NT2/D1 (cell line): ENCODE measurements at regions not wholly inside any gene's neighbourhood (a gene's known extent, or its start where the extent isn't known, plus 50 kb on each side); places are given as distances from the start of the nearest gene placed in this dataset.
"Not testable (repeated sequence)": the region's sequence is repeated elsewhere in the genome, so short reads cannot be mapped to it uniquely, and the experiment has no call there.

ENCODE experiments used
- DNase-seq: peaks from one replicate; pipeline ENCODE4 v3.0.0-alpha.2; 2011; ENCODE audit warnings: low read depth, low spot score
- H3K27me3 ChIP-seq: 2 replicates; pipeline ENCODE4 v1.6.0; 2011; ENCODE audit warnings: mild to moderate bottlenecking; ENCODE audit not compliant: insufficient read length, insufficient read depth
- H3K36me3 ChIP-seq: 2 replicates; pipeline ENCODE4 v1.6.1; 2011; ENCODE audit warnings: mild to moderate bottlenecking, low read length, mixed read lengths; ENCODE audit not compliant: insufficient read depth, insufficient read length
- H3K4me1 ChIP-seq: 2 replicates; pipeline ENCODE4 v1.5.1; 2011; ENCODE audit not compliant: insufficient read depth, insufficient read length
- H3K4me3 ChIP-seq: 2 replicates; pipeline ENCODE4 v1.5.1; 2011; ENCODE audit warnings: low read depth; ENCODE audit not compliant: insufficient read length
- H3K9ac ChIP-seq: 2 replicates; pipeline ENCODE4 v1.6.0; 2011; ENCODE audit warnings: low read depth; ENCODE audit not compliant: insufficient read length
- H3K9me3 ChIP-seq: 2 replicates; pipeline ENCODE4 v1.5.1; 2011; ENCODE audit warnings: mild to moderate bottlenecking, low read length; ENCODE audit not compliant: insufficient read depth
- SUZ12 ChIP-seq: IDR thresholded peaks from 2 replicates; pipeline ENCODE4 v1.6.1; 2011; ENCODE audit not compliant: insufficient read length, insufficient read depth; ENCODE audit errors: extremely low read depth
- YY1 ChIP-seq: IDR thresholded peaks from 2 replicates; pipeline ENCODE4 v1.6.1; 2011; ENCODE audit not compliant: insufficient read length, insufficient read depth
- ZNF274 ChIP-seq: IDR thresholded peaks from 2 replicates; pipeline ENCODE4 v1.6.1; 2011; ENCODE audit warnings: mild to moderate bottlenecking, low read depth, low read length

DNA sequence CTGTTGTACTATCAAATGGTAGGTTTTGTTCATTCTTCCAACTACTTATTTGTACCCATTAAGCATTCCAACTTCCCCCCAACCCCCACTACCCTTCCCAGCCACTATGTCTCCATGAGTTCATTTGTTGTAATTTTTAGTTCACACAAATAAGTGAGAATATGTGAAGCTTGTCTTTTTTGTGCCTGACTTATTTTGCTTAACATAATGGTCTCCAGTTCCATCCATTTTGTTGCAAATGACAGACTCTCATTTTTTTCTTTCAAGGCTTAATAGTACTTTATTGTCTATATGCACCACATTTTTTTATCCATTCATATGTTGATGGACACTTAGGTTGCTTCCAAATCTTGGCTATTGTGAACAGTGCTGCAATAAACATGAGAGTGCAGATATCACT is 86.2 kb downstream of the ALG10B start:
- no peak for TF ChIP-seq YY1
- no peak for TF ChIP-seq SUZ12
- TF ChIP-seq ZNF274, result no peak
- no peaks in the 10 kb centered on the region for H3K36me3 ChIP-seq
- H3K9ac ChIP-seq, result no peak overlapping the region
- no peak for DNase-seq
- peaks cover 6% of the 10 kb centered on the region for H3K9me3 ChIP-seq
- no peaks in the 10 kb centered on the region for H3K27me3 ChIP-seq
- H3K4me1 ChIP-seq, result no peaks in the 10 kb centered on the region
- no peak overlapping the region for H3K4me3 ChIP-seq

DNA sequence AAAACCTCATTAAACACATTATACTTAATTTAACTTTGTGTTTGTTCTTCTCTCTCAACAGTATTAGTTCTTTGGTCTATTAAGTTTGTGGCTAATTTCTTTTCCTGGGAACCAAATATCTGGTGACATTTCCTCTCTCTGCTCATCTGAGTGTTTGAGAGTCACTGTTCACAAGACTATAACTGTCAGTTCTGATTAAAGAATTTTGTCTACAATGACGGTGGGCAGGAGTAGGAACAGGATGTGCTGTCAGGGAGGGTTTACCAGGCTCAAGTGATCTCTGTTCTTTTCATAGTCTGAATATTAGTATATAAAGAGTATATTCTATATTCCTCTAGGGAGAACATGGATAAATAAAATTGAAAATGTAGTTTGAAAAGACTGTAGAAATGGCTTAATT is 92.9 kb downstream of the ALG10B start:
- Histone ChIP-seq H3K27me3 (no peaks in the 10 kb centered on the region), H3K9me3 (no peaks in the 10 kb centered on the region; the same call in 1 of the 2 replicates), H3K4me1 (no peaks in the 10 kb centered on the region), H3K9ac (no peak overlapping the region), H3K36me3 (no peaks in the 10 kb centered on the region), H3K4me3 (no peak overlapping the region)
- DNase-seq, result no peak
- TF ChIP-seq ZNF274, result no peak
- no peak for TF ChIP-seq YY1
- no peak for TF ChIP-seq SUZ12

DNA sequence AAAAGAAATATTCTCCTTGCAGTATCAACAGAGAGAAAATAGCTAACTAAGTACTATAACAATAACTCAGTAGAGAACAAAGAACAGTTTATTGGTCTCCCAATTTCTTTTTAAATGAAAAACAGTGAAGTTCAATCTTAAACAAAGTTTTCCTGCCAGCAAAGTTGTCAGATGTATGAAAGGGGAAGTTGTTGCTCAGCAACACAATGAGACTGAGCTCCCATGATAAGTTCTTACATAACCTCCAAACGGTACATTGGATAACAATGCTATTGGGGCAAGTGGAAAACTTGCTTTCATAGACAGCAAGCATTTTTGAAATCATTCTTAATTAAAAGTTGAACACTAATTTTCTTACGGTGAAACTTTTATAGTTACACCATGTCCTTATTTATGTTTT is 94.9 kb downstream of the ALG10B start:
- H3K36me3 ChIP-seq, result no peaks in the 10 kb centered on the region
- no peak overlapping the region for H3K9ac ChIP-seq
- DNase-seq, result no peak
- H3K27me3 ChIP-seq, result no peaks in the 10 kb centered on the region
- H3K4me3 ChIP-seq, result no peak overlapping the region
- TF ChIP-seq ZNF274 (no peak), SUZ12 (no peak), YY1 (no peak)
- no peaks in the 10 kb centered on the region for H3K9me3 ChIP-seq
- no peaks in the 10 kb centered on the region for H3K4me1 ChIP-seq

DNA sequence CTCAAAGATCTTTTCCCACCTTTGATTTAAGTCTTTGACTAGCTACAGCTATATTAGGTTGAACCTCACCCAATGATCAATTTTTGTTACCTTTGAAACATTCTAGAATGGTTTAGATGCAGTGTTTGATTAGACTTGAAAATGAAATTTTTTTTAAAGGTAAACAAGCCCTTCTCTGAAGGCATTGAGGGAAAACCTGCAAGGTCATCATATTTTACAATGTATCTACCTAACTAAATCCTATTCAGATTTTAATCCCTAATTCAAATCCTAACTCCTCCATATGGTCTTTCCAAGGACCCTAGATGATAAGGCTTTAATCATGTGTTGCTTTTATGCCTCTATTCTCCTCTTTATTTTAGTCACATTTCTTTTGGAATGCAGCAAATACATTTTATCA is 95.4 kb downstream of the ALG10B start:
- no peak for DNase-seq
- Histone ChIP-seq H3K4me3 (no peak overlapping the region), H3K27me3 (no peaks in the 10 kb centered on the region), H3K9ac (no peak overlapping the region), H3K36me3 (no peaks in the 10 kb centered on the region), H3K4me1 (no peaks in the 10 kb centered on the region), H3K9me3 (no peaks in the 10 kb centered on the region)
- no peak for TF ChIP-seq SUZ12

GRCh38 chr12:38417101-38417500 is 100.5 kb downstream of the ALG10B start:
- no peak for DNase-seq
- H3K4me1 ChIP-seq, result no peaks in the 10 kb centered on the region

DNA sequence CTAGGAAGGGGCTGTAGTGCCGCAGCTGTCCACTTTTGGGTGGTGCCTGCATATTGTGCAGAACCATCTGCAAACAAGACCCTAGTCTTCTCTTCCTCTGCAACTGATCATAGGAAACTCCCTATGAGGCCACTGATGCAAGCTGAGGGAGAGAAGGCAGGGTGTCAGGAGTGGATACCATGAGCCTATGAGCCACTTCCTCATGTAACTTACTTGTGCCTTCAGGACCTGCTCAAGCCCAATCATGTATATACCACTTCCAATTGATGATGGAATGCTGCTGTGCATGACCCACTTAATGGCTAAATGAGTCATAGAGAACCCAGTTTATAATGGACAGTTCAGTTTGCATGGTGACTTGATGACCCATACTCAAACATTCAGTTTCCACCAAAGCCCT is 107.9 kb downstream of the ALG10B start:
- TF ChIP-seq YY1 (no peak), ZNF274 (no peak), SUZ12 (no peak)
- no peak for DNase-seq
- no peaks in the 10 kb centered on the region for H3K4me1 ChIP-seq

More at GRCh38 chr12:38417101-38417500, 100.5 kb downstream of the ALG10B start:
- H3K27me3 ChIP-seq, result no peaks in the 10 kb centered on the region
- no peak overlapping the region for H3K4me3 ChIP-seq
- TF ChIP-seq YY1 (no peak), SUZ12 (no peak), ZNF274 (no peak)
- no peaks in the 10 kb centered on the region for H3K36me3 ChIP-seq
- no peaks in the 10 kb centered on the region for H3K9me3 ChIP-seq
- no peak overlapping the region for H3K9ac ChIP-seq

GRCh38 chr12:38427442-38427841 is 110.9 kb downstream of the ALG10B start:
- no peaks in the 10 kb centered on the region for H3K27me3 ChIP-seq
- no peak for DNase-seq
- no peaks in the 10 kb centered on the region for H3K36me3 ChIP-seq
- H3K9ac ChIP-seq, result no peak overlapping the region
- no peaks in the 10 kb centered on the region for H3K4me1 ChIP-seq
- H3K9me3 ChIP-seq, result no peaks in the 10 kb centered on the region
- TF ChIP-seq ZNF274 (no peak), YY1 (no peak), SUZ12 (no peak)
- no peak overlapping the region for H3K4me3 ChIP-seq

More for the DNA sequence above, 107.9 kb downstream of the ALG10B start:
- Histone ChIP-seq H3K27me3 (no peaks in the 10 kb centered on the region), H3K9me3 (no peaks in the 10 kb centered on the region), H3K36me3 (no peaks in the 10 kb centered on the region), H3K4me3 (no peak overlapping the region), H3K9ac (no peak overlapping the region)

DNA sequence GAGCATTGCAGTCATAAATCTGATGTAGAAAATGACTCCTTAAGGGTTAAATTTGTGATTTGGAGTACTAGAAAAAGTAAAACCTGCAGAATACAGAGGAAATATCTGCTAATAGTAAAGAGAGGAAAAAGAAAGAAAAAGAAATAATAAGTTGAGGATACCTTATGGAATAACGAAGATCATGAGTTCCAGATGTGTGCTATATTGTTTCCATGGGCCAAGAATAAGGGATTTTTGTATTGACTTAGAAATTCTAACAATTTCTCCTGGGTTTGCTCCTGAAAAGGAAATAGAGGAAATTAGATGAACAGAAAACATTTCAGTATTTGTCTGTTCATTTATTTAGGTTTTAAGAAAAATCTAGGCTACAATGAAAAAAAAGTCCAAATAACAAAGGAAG is 115.3 kb downstream of the ALG10B start:
- H3K9me3 ChIP-seq, result peaks cover 8% of the 10 kb centered on the region; the same call in 1 of the 2 replicates
- no peaks in the 10 kb centered on the region for H3K4me1 ChIP-seq
- H3K27me3 ChIP-seq, result no peaks in the 10 kb centered on the region
- TF ChIP-seq ZNF274, result no peak
- TF ChIP-seq SUZ12, result no peak
- TF ChIP-seq YY1, result no peak
- H3K9ac ChIP-seq, result no peak overlapping the region
- no peaks in the 10 kb centered on the region for H3K36me3 ChIP-seq
- DNase-seq, result no peak
- no peak overlapping the region for H3K4me3 ChIP-seq

DNA sequence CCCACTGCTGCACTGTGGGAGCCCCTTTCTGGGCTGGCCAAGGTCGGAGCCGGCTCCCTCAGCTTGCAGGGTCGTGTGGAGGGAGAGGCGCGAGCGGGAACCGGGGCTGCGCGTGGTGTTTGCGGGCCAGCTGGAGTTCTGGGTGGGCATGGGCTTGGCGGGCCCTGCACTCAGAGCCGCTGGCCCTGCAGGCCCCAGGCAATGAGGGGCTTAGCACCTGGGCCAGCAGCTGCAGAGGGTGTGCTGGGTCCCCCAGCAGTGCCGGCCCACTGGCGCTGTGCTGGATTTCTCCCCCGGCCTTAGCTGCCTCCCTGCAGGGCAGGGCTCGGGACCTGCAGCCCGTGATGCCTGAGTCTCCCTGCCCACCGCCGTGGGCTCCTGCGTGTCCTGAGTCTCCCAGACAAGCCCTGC is 125.3 kb downstream of the ALG10B start:
- not testable (repeated sequence) for H3K9ac ChIP-seq, H3K4me1 ChIP-seq, H3K4me3 ChIP-seq, H3K27me3 ChIP-seq, H3K36me3 ChIP-seq, DNase-seq
- peaks cover 17% of the 10 kb centered on the region; the same call in 1 of the 2 replicates for H3K9me3 ChIP-seq
